ENCODE measurements at regions not wholly inside any gene's neighbourhood (a gene's known extent, or its start where the extent isn't known, plus 50 kb on each side); places are given as distances from the start of the nearest gene placed in this dataset.

DNA sequence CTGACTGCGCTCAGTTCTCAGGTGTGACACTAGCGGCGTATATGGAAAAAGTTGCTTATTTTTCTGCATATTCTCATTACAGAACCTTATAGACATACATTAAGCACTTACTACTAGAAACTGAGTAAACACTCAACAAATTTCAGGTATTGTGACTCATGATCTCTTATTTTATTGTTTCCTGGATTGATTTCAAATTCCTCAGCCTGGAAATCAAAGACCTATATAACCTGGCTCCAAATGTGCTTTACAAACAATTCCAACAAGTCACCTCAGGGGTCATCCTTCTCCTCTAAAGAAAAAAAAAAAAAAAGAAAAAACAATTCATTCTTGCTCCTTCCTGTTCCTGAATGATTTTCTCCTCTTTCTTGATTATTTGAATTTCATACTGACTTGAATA is 152.3 kb downstream of the ADAM29 start:
- WGBS, 5 donors = 92 to 99% (median 95%) methylated on average over 3 of the region's 3 CpGs

DNA sequence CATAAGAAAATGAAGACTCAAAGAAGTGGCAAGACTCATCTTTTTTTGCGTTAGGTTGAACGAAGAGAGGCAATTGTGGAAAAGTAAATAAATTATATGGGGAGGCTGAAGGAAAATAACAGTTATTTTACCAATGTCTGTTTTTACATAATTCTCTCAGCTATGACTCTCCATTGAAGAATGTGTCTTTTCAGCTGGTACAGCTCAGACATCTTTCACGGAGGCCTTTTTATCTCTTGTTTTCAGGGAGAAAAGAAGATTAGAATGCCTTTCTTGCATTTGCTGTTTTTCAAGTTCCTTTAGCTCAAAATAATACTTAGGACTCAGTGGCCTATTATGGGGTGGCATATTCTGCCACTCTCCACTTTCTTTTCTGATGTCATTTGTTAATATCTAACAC is 153.0 kb downstream of the ADAM29 start:
- 20 to 32% (median 31%) methylated on average over 3 of the region's 3 CpGs for WGBS, 5 donors
- no peaks in the 10 kb centered on the region for H3K4me1 ChIP-seq
- DNase-seq = no peak
- H3K27ac ChIP-seq = no peak overlapping the region
- no peaks in the 10 kb centered on the region for H3K36me3 ChIP-seq
- TF ChIP-seq POLR2AphosphoS5 (IDR thresholded peaks at IDR 0.05) (no peak), POLR2A (IDR thresholded peaks at IDR 0.05) (no peak), EP300 (IDR thresholded peaks at IDR 0.05) (no peak)
- TF ChIP-seq, protein P1, sequence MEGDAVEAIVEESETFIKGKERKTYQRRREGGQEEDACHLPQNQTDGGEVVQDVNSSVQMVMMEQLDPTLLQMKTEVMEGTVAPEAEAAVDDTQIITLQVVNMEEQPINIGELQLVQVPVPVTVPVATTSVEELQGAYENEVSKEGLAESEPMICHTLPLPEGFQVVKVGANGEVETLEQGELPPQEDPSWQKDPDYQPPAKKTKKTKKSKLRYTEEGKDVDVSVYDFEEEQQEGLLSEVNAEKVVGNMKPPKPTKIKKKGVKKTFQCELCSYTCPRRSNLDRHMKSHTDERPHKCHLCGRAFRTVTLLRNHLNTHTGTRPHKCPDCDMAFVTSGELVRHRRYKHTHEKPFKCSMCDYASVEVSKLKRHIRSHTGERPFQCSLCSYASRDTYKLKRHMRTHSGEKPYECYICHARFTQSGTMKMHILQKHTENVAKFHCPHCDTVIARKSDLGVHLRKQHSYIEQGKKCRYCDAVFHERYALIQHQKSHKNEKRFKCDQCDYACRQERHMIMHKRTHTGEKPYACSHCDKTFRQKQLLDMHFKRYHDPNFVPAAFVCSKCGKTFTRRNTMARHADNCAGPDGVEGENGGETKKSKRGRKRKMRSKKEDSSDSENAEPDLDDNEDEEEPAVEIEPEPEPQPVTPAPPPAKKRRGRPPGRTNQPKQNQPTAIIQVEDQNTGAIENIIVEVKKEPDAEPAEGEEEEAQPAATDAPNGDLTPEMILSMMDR (IDR thresholded peaks at IDR 0.05) = no peak
- H3K4me3 ChIP-seq = no peak overlapping the region
- intact Hi-C loops (cut with DNase I; ENCODE audit: low total_unique reads) = no loop called here
- no peaks in the 10 kb centered on the region for H3K27me3 ChIP-seq
- no peaks in the 10 kb centered on the region for H3K9me3 ChIP-seq

More for the DNA sequence above, 152.3 kb downstream of the ADAM29 start:
- Histone ChIP-seq H3K36me3 (no peaks in the 10 kb centered on the region), H3K27ac (no peak overlapping the region), H3K27me3 (no peaks in the 10 kb centered on the region), H3K4me3 (no peak overlapping the region), H3K4me1 (no peaks in the 10 kb centered on the region), H3K9me3 (no peaks in the 10 kb centered on the region)
- intact Hi-C loops (cut with DNase I; ENCODE audit: low total_unique reads) = no loop called here
- DNase-seq = no peak
- TF ChIP-seq, protein P1 (IDR thresholded peaks at IDR 0.05) = no peak
- TF ChIP-seq POLR2A (IDR thresholded peaks at IDR 0.05) = no peak
- no peak for TF ChIP-seq POLR2AphosphoS5 (IDR thresholded peaks at IDR 0.05)
- TF ChIP-seq EP300 (IDR thresholded peaks at IDR 0.05) = no peak

DNA sequence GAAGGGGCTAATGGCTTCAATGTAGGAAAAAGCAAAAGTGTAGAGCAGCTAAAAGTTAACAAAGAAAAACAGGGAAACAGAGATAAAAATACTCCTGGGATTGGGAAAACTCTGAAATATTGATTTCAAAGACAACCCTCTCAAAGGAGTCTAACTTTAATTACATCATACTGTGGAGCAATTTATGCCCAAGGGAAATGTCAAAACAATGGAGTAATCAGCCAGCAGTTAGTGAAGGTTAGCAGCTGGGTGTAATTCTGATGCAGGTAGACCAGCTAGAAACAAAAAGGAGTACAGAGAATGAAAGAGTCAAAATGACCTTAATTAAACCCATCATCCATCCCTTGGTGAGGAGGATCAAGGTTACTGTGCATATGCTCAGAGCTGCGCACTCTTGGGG is 169.0 kb downstream of the ADAM29 start:
- peaks cover 0 to 4% (median 4%) of the 10 kb centered on the region in 4 donors for H3K9me3 ChIP-seq
- TF ChIP-seq POLR2A (IDR thresholded peaks at IDR 0.05) (no peak), POLR2AphosphoS5 (IDR thresholded peaks at IDR 0.05) (no peak), EP300 (IDR thresholded peaks at IDR 0.05) (no peak)
- TF ChIP-seq, protein P1 (IDR thresholded peaks at IDR 0.05) = no peak
- 90 to 96% (median 92%) methylated on average over 1 of the region's 1 CpG for WGBS, 5 donors
- intact Hi-C loops (cut with DNase I; ENCODE audit: low total_unique reads) = no loop called here
- no peaks in the 10 kb centered on the region for H3K36me3 ChIP-seq
- H3K4me1 ChIP-seq = no peaks in the 10 kb centered on the region
- no peak overlapping the region for H3K27ac ChIP-seq
- DNase-seq = no peak
- H3K4me3 ChIP-seq = no peak overlapping the region
- H3K27me3 ChIP-seq = no peaks in the 10 kb centered on the region

DNA sequence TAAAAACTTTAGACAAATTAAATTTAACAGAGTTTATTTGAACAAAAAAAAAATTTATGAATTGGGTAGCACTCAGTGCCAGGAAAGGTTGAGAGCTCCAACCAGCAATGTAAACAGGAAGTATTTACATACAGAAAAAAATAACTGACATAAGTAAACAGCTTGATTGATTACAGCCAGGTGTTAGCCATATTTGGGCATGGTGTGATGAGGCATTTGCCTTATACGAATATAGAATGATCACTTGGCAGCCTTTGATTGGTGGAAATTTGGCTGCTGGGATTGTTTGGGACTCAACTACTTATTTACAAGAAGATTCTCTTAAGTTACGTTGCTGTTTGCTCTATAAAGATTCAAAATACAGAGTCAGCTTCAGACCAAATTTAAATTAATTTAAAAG is 172.0 kb downstream of the ADAM29 start:
- intact Hi-C loops (cut with DNase I; ENCODE audit: low total_unique reads) = no loop called here
- DNase-seq = no peak
- H3K9me3 ChIP-seq = peaks cover 0 to 28% (median 11%) of the 10 kb centered on the region in 4 donors
- no peak for TF ChIP-seq EP300 (IDR thresholded peaks at IDR 0.05)
- TF ChIP-seq, protein P1 (IDR thresholded peaks at IDR 0.05) = no peak
- no peak for TF ChIP-seq POLR2A (IDR thresholded peaks at IDR 0.05)
- TF ChIP-seq POLR2AphosphoS5 (IDR thresholded peaks at IDR 0.05) = no peak
- H3K4me1 ChIP-seq = no peaks in the 10 kb centered on the region
- no peaks in the 10 kb centered on the region for H3K27me3 ChIP-seq
- 27 to 55% (median 48%) methylated on average over 2 of the region's 2 CpGs for WGBS, 5 donors
- no peak overlapping the region for H3K4me3 ChIP-seq
- H3K36me3 ChIP-seq = no peaks in the 10 kb centered on the region
- no peak overlapping the region for H3K27ac ChIP-seq
